ENCODE measurements at regions not wholly inside any gene's neighbourhood (a gene's known extent, or its start where the extent isn't known, plus 50 kb on each side); places are given as distances from the start of the nearest gene placed in this dataset.

DNA sequence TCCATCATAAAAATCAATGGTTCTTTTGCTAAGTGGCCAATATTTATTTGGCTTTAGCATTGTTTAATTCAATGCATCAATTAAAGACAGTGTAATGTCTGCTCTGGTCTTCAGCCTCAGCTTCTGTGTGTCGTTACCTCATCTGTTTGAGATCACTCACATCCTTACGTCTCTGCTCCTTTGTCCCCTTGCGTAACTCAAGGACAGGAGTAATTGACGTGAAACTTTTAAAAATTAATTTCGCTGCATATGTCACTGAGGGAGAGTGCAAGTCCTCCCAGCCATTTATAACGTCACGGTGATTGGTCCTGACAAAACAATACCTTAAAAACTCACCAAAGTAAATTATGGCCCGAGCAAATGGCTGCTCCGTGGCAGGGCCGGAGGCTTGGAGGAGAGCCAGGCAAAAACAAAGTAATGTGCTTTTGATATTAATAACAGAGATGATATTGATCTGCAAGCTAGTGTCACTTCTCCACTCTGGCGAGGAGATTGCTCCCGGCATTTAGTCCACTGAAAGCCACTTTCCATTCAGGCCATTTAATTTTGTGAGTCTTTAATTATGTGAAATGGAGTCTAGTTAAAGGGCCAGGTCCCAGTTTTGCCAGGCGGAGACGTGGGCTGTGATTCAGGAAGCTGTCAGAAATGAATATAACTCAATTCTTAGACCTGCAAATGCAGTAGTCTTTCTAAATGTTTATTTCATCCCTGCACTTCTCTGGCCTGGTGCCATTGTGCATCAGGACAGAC lies 150.9 kb upstream of the POU3F1 start (continued):
- TF ChIP-seq, protein P1, sequence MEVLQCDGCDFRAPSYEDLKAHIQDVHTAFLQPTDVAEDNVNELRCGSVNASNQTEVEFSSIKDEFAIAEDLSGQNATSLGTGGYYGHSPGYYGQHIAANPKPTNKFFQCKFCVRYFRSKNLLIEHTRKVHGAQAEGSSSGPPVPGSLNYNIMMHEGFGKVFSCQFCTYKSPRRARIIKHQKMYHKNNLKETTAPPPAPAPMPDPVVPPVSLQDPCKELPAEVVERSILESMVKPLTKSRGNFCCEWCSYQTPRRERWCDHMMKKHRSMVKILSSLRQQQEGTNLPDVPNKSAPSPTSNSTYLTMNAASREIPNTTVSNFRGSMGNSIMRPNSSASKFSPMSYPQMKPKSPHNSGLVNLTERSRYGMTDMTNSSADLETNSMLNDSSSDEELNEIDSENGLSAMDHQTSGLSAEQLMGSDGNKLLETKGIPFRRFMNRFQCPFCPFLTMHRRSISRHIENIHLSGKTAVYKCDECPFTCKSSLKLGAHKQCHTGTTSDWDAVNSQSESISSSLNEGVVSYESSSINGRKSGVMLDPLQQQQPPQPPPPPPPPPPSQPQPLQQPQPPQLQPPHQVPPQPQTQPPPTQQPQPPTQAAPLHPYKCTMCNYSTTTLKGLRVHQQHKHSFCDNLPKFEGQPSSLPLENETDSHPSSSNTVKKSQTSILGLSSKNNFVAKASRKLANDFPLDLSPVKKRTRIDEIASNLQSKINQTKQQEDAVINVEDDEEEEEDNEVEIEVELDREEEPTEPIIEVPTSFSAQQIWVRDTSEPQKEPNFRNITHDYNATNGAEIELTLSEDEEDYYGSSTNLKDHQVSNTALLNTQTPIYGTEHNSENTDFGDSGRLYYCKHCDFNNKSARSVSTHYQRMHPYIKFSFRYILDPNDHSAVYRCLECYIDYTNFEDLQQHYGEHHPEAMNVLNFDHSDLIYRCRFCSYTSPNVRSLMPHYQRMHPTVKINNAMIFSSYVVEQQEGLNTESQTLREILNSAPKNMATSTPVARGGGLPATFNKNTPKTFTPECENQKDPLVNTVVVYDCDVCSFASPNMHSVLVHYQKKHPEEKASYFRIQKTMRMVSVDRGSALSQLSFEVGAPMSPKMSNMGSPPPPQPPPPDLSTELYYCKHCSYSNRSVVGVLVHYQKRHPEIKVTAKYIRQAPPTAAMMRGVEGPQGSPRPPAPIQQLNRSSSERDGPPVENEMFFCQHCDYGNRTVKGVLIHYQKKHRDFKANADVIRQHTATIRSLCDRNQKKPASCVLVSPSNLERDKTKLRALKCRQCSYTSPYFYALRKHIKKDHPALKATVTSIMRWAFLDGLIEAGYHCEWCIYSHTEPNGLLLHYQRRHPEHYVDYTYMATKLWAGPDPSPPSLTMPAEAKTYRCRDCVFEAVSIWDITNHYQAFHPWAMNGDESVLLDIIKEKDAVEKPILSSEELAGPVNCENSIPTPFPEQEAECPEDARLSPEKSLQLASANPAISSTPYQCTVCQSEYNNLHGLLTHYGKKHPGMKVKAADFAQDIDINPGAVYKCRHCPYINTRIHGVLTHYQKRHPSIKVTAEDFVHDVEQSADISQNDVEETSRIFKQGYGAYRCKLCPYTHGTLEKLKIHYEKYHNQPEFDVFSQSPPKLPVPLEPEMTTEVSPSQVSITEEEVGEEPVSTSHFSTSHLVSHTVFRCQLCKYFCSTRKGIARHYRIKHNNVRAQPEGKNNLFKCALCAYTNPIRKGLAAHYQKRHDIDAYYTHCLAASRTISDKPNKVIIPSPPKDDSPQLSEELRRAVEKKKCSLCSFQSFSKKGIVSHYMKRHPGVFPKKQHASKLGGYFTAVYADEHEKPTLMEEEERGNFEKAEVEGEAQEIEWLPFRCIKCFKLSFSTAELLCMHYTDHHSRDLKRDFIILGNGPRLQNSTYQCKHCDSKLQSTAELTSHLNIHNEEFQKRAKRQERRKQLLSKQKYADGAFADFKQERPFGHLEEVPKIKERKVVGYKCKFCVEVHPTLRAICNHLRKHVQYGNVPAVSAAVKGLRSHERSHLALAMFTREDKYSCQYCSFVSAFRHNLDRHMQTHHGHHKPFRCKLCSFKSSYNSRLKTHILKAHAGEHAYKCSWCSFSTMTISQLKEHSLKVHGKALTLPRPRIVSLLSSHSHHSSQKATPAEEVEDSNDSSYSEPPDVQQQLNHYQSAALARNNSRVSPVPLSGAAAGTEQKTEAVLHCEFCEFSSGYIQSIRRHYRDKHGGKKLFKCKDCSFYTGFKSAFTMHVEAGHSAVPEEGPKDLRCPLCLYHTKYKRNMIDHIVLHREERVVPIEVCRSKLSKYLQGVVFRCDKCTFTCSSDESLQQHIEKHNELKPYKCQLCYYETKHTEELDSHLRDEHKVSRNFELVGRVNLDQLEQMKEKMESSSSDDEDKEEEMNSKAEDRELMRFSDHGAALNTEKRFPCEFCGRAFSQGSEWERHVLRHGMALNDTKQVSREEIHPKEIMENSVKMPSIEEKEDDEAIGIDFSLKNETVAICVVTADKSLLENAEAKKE (CRISPR knock-in tag; IDR thresholded peaks at IDR 0.05): no peak
- TF ChIP-seq CREB1 (CRISPR knock-in tag; IDR thresholded peaks at IDR 0.05; ENCODE audit: low read depth) (no peak), STAT1 (IDR thresholded peaks at IDR 0.05; ENCODE audit: unreplicated experiment) (no peak), EZH2 (IDR thresholded peaks at IDR 0.05; ENCODE audit: low read depth, unreplicated experiment) (no peak)
- TF ChIP-seq, protein P2, sequence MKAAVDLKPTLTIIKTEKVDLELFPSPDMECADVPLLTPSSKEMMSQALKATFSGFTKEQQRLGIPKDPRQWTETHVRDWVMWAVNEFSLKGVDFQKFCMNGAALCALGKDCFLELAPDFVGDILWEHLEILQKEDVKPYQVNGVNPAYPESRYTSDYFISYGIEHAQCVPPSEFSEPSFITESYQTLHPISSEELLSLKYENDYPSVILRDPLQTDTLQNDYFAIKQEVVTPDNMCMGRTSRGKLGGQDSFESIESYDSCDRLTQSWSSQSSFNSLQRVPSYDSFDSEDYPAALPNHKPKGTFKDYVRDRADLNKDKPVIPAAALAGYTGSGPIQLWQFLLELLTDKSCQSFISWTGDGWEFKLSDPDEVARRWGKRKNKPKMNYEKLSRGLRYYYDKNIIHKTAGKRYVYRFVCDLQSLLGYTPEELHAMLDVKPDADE (IDR thresholded peaks at IDR 0.05): no peak
- TF ChIP-seq, protein P3, sequence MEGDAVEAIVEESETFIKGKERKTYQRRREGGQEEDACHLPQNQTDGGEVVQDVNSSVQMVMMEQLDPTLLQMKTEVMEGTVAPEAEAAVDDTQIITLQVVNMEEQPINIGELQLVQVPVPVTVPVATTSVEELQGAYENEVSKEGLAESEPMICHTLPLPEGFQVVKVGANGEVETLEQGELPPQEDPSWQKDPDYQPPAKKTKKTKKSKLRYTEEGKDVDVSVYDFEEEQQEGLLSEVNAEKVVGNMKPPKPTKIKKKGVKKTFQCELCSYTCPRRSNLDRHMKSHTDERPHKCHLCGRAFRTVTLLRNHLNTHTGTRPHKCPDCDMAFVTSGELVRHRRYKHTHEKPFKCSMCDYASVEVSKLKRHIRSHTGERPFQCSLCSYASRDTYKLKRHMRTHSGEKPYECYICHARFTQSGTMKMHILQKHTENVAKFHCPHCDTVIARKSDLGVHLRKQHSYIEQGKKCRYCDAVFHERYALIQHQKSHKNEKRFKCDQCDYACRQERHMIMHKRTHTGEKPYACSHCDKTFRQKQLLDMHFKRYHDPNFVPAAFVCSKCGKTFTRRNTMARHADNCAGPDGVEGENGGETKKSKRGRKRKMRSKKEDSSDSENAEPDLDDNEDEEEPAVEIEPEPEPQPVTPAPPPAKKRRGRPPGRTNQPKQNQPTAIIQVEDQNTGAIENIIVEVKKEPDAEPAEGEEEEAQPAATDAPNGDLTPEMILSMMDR (conservative IDR thresholded peaks at IDR 0.05; ENCODE audit: low read depth in 2 of 2): no peak

Data from GM23338 (cell line).